ENCODE measurements at regions not wholly inside any gene's neighbourhood (a gene's known extent, or its start where the extent isn't known, plus 50 kb on each side); places are given as distances from the start of the nearest gene placed in this dataset.

- intact Hi-C loops (cut with micrococcal nuclease; ENCODE audit: unreplicated experiment): no loop called here
- ChIA-PET CTCF (ENCODE audit: unreplicated experiment) (no interaction called here), POLR2A (interaction anchor here (0.6 kb wide), 1 partner anchor 23 kb away, joined by 3 read pairs; no protein-coding TSS in a partner anchor)
- Histone ChIP-seq H2AFZ (ENCODE audit: low read length) (no peak overlapping the region), H3K4me1 (ENCODE audit: insufficient read depth, low read length, poor library complexity, severe bottlenecking) (no peaks in the 10 kb centered on the region), H4K20me1 (ENCODE audit: insufficient read depth, low read length) (no peaks in the 10 kb centered on the region), H3K36me3 (ENCODE audit: insufficient read depth, low read length) (no peaks in the 10 kb centered on the region), H3K4me3 (ENCODE audit: low read depth, low read length, poor library complexity, severe bottlenecking) (no peak overlapping the region), H3K9me2 (ENCODE audit: insufficient read depth, low read length) (no peaks in the 10 kb centered on the region), H3K79me2 (ENCODE audit: insufficient read depth, low read depth, low read length) (no peaks in the 10 kb centered on the region), H3K27ac (ENCODE audit: low read depth, low read length, poor library complexity, severe bottlenecking) (no peak overlapping the region), H3K9me3 (ENCODE audit: low read length) (no peaks in the 10 kb centered on the region), H3K4me2 (ENCODE audit: low read length) (no peak overlapping the region)
- no peak for DNase-seq (ENCODE audit: low spot score)
- TF ChIP-seq CTCF (conservative IDR thresholded peaks at IDR 0.05; ENCODE audit: low read length): no peak
- no peak for TF ChIP-seq EZH2phosphoT487 (IDR thresholded peaks at IDR 0.05; ENCODE audit: borderline replicate concordance, low read depth, low read length)
- no TSS peak for BruUV-seq (replicated peaks)
Measured at GRCh38 chr2:199602896-199603717, 145.4 kb upstream of the SATB2 start.

GRCh38 chr2:199602271-199602895 is 144.6 kb upstream of the SATB2 start:
- Histone ChIP-seq H3K4me2 (ENCODE audit: low read length) (no peak overlapping the region), H3K27ac (ENCODE audit: low read depth, low read length, poor library complexity, severe bottlenecking) (no peak overlapping the region), H3K9me3 (ENCODE audit: low read length) (no peaks in the 10 kb centered on the region), H3K4me1 (ENCODE audit: insufficient read depth, low read length, poor library complexity, severe bottlenecking) (no peaks in the 10 kb centered on the region), H4K20me1 (ENCODE audit: insufficient read depth, low read length) (no peaks in the 10 kb centered on the region), H3K79me2 (ENCODE audit: insufficient read depth, low read depth, low read length) (no peaks in the 10 kb centered on the region), H3K36me3 (ENCODE audit: insufficient read depth, low read length) (no peaks in the 10 kb centered on the region), H3K4me3 (ENCODE audit: low read depth, low read length, poor library complexity, severe bottlenecking) (no peak overlapping the region), H3K9me2 (ENCODE audit: insufficient read depth, low read length) (no peaks in the 10 kb centered on the region), H2AFZ (ENCODE audit: low read length) (no peak overlapping the region)
- intact Hi-C loops (cut with micrococcal nuclease; ENCODE audit: unreplicated experiment): no loop called here
- TF ChIP-seq EZH2phosphoT487 (IDR thresholded peaks at IDR 0.05; ENCODE audit: borderline replicate concordance, low read depth, low read length): no peak
- TF ChIP-seq CTCF (conservative IDR thresholded peaks at IDR 0.05; ENCODE audit: low read length): peak; percentile 43; the same call in 1 of the 2 replicates
- ChIA-PET POLR2A (no interaction called here), CTCF (ENCODE audit: unreplicated experiment) (interaction anchor here (0.7 kb wide), 1 partner anchor 19 kb away, joined by 3 read pairs; no protein-coding TSS in a partner anchor)
- no TSS peak for BruUV-seq (replicated peaks)
- peak; percentile 3 for DNase-seq (ENCODE audit: low spot score)

- CTCF ChIA-PET (ENCODE audit: unreplicated experiment): no interaction called here
- Histone ChIP-seq H3K9me2 (ENCODE audit: insufficient read depth, low read length) (no peaks in the 10 kb centered on the region), H3K79me2 (ENCODE audit: insufficient read depth, low read depth, low read length) (no peaks in the 10 kb centered on the region), H3K36me3 (ENCODE audit: insufficient read depth, low read length) (no peaks in the 10 kb centered on the region), H3K4me3 (ENCODE audit: low read depth, low read length, poor library complexity, severe bottlenecking) (no peak overlapping the region), H3K4me2 (ENCODE audit: low read length) (no peak overlapping the region), H2AFZ (ENCODE audit: low read length) (no peak overlapping the region), H4K20me1 (ENCODE audit: insufficient read depth, low read length) (no peaks in the 10 kb centered on the region), H3K27ac (ENCODE audit: low read depth, low read length, poor library complexity, severe bottlenecking) (no peak overlapping the region), H3K4me1 (ENCODE audit: insufficient read depth, low read length, poor library complexity, severe bottlenecking) (no peaks in the 10 kb centered on the region), H3K9me3 (ENCODE audit: low read length) (no peaks in the 10 kb centered on the region)
- BruUV-seq (replicated peaks): no TSS peak
- DNase-seq (ENCODE audit: low spot score): peak; percentile 37
- TF ChIP-seq CTCF (conservative IDR thresholded peaks at IDR 0.05; ENCODE audit: low read length) (peak; percentile 86), EZH2phosphoT487 (IDR thresholded peaks at IDR 0.05; ENCODE audit: borderline replicate concordance, low read depth, low read length) (no peak)
- POLR2A ChIA-PET: interaction anchor here (0.7 kb wide), 1 partner anchor 286 kb away, joined by 4 read pairs; no protein-coding TSS in a partner anchor
- intact Hi-C loops (cut with micrococcal nuclease; ENCODE audit: unreplicated experiment): loop anchor here (10.0 kb wide), 1 partner anchor 148 kb away; no protein-coding TSS in a partner anchor
Measured at GRCh38 chr2:199596549-199596948, 138.8 kb upstream of the SATB2 start.

Data from OCI-LY7 (cell line).